Lung (tissue), 11 donors: ENCODE measurements at regions not wholly inside any gene's neighbourhood (a gene's known extent, or its start where the extent isn't known, plus 50 kb on each side); places are given as distances from the start of the nearest gene placed in this dataset.

Source experiments
- ATAC-seq: fragments of 200-7000 bp; cut with Tn5 transposase; one replicate; pipeline ENCODE4 v1.9.1; 2020; ENCODE audit warnings: moderate number of reproducible peaks; ENCODE audit not compliant: insufficient read depth, low FRiP score
- DNase-seq, 3 donors: peaks; one replicate each; pipeline ENCODE4 v3.0.0-alpha.2; 2013 to 2017
- H3K27ac ChIP-seq, 2 donors: one replicate each; pipeline ENCODE4 v1.5.1; 2013; ENCODE audit warnings: mild to moderate bottlenecking in 2 of 2, moderate library complexity in 2 of 2, control low read depth in 1 of 2, inconsistent platforms in 1 of 2, low read depth in 1 of 2, low read length in 1 of 2
- H3K27me3 ChIP-seq, 3 donors: one replicate each; pipeline ENCODE4 v1.5.1; 2013; ENCODE audit warnings: low read length in 2 of 3; ENCODE audit not compliant: control insufficient read depth in 3 of 3, insufficient read depth in 3 of 3
- H3K36me3 ChIP-seq, 4 donors: one replicate each; pipeline ENCODE4 v1.5.1; 2013; ENCODE audit warnings: low read length in 4 of 4, mild to moderate bottlenecking in 1 of 4, moderate library complexity in 1 of 4; ENCODE audit not compliant: control insufficient read depth in 4 of 4, insufficient read depth in 4 of 4
- H3K4me1 ChIP-seq, 5 donors: one replicate each; pipeline ENCODE4 v1.5.1; 2013; ENCODE audit warnings: low read length in 5 of 5, mild to moderate bottlenecking in 2 of 5, moderate library complexity in 1 of 5; ENCODE audit not compliant: control insufficient read depth in 5 of 5, insufficient read depth in 5 of 5
- H3K4me3 ChIP-seq: one replicate; pipeline ENCODE4 v1.5.1; 2013; ENCODE audit warnings: mild to moderate bottlenecking, control low read depth, moderate library complexity
- H3K9ac ChIP-seq, 2 donors: one replicate each; pipeline ENCODE4 v1.5.1; 2013; ENCODE audit warnings: low read length in 2 of 2, control low read depth in 1 of 2; ENCODE audit not compliant: insufficient read depth in 1 of 2
- H3K9me3 ChIP-seq, 4 donors: one replicate each; pipeline ENCODE4 v1.5.1; 2013; ENCODE audit warnings: low read length in 3 of 4, mild to moderate bottlenecking in 1 of 4, moderate library complexity in 1 of 4; ENCODE audit not compliant: control insufficient read depth in 4 of 4, insufficient read depth in 3 of 4
- CTCF ChIP-seq: IDR thresholded peaks from 2 replicates; pipeline ENCODE4 v1.5.1; 2012; ENCODE audit warnings: mild to moderate bottlenecking; ENCODE audit errors: control extremely low read depth, extremely low read depth
- WGBS, 2 donors: extraction: QIAGEN DNeasy Blood & Tissue Kit; methylation state at CpG; one replicate each; pipeline ENCODE4 v1.1.7; 2013; 5-methylcytosine and 5-hydroxymethylcytosine counted together
- donor health status: control.
- donor health status: control.
- donor health status: Bipolar disorder and iron deficiency.
- donor health status: healthy.
- donor health status: DM: yes; HTN: yes; CAD: no.

- Histone ChIP-seq H3K9ac (no peak overlapping the region), H3K4me3 (no peak overlapping the region), H3K36me3 (no peaks in the 10 kb centered on the region), H3K9me3 (no peaks in the 10 kb centered on the region), H3K27me3 (peaks cover 0 to 3% (median 0%) of the 10 kb centered on the region in 3 donors), H3K4me1 (peaks cover 0 to under 1% (median 0%) of the 10 kb centered on the region in 5 donors), H3K27ac (no peak overlapping the region)
- ATAC-seq (no peak), DNase-seq (peak in 1 of 3 donors; percentile 54)
- WGBS, 2 donors, result 62 to 80% methylated on average over 2 of the region's 2 CpGs
- TF ChIP-seq CTCF, result no peak
These were observed 83.7 kb upstream of the L3MBTL4 start for GRCh38 chr18:6498289-6498856.

- no peaks in the 10 kb centered on the region for H3K9me3 ChIP-seq
- H3K4me3 ChIP-seq, result no peak overlapping the region
- peaks cover 0 to 7% (median 6%) of the 10 kb centered on the region in 5 donors for H3K4me1 ChIP-seq
- H3K27me3 ChIP-seq, result no peaks in the 10 kb centered on the region
- 73 to 81% methylated on average over 5 of the region's 5 CpGs for WGBS, 2 donors
- no peak overlapping the region for H3K27ac ChIP-seq
- no peak for TF ChIP-seq CTCF
- H3K9ac ChIP-seq, result no peak overlapping the region
- no peak for DNase-seq
- no peaks in the 10 kb centered on the region for H3K36me3 ChIP-seq
- ATAC-seq, result no peak
These were observed 90.1 kb upstream of the L3MBTL4 start for GRCh38 chr18:6504605-6505497.

GRCh38 chr18:6505498-6505875 lies 90.8 kb upstream of the L3MBTL4 start:
- TF ChIP-seq CTCF, result no peak
- no peak for ATAC-seq

More at GRCh38 chr18:6505498-6505875, 90.8 kb upstream of the L3MBTL4 start:
- Histone ChIP-seq H3K4me1 (peaks cover 0 to 10% (median 10%) of the 10 kb centered on the region in 5 donors), H3K4me3 (no peak overlapping the region), H3K27ac (no peak overlapping the region), H3K36me3 (no peaks in the 10 kb centered on the region), H3K9ac (no peak overlapping the region), H3K27me3 (no peaks in the 10 kb centered on the region), H3K9me3 (no peaks in the 10 kb centered on the region)
- WGBS, 2 donors, result 74 to 86% methylated on average over 2 of the region's 2 CpGs
- no peak for DNase-seq
